MM.1S (cell line): ENCODE measurements at regions not wholly inside any gene's neighbourhood (a gene's known extent, or its start where the extent isn't known, plus 50 kb on each side); places are given as distances from the start of the nearest gene placed in this dataset.
"Not testable (repeated sequence)": the region's sequence is repeated elsewhere in the genome, so short reads cannot be mapped to it uniquely, and the experiment has no call there.

Experiments used
- DNase-seq: peaks from one replicate; pipeline ENCODE4 v3.0.0-alpha.2; 2015
- H2AFZ ChIP-seq: fragments of 300-600 bp; sonication (generic); 2 replicates; pipeline ENCODE4 v1.6.0; 2016; ENCODE audit warnings: antibody characterized with exemption, low read length
- H3F3A ChIP-seq: fragments of 300-600 bp; sonication (generic); 2 replicates; pipeline ENCODE4 v1.6.1; 2016; ENCODE audit warnings: mild to moderate bottlenecking, antibody characterized with exemption, low read length, moderate library complexity, mixed read lengths; ENCODE audit not compliant: insufficient read depth
- H3K27ac ChIP-seq: fragments of 300-600 bp; sonication (generic); 2 replicates; pipeline ENCODE4 v1.5.1; 2016; ENCODE audit warnings: mild to moderate bottlenecking, low read length
- H3K27me3 ChIP-seq: fragments of 300-600 bp; sonication (generic); replicated peaks from 2 replicates; pipeline ENCODE4 v1.6.0; 2016; ENCODE audit warnings: low read length; ENCODE audit not compliant: insufficient read depth
- H3K36me3 ChIP-seq: fragments of 300-600 bp; sonication (generic); replicated peaks from 2 replicates; pipeline ENCODE4 v1.6.1; 2016; ENCODE audit warnings: mild to moderate bottlenecking, low read length, mixed read lengths; ENCODE audit not compliant: insufficient read depth
- H3K4me1 ChIP-seq: fragments of 300-600 bp; sonication (generic); 2 replicates; pipeline ENCODE4 v1.6.1; 2016; ENCODE audit warnings: low read length, mixed read lengths
- H3K4me2 ChIP-seq: fragments of 300-600 bp; sonication (generic); 2 replicates; pipeline ENCODE4 v1.6.0; 2016; ENCODE audit warnings: low read depth, low read length
- H3K4me3 ChIP-seq: fragments of 300-600 bp; sonication (generic); 2 replicates; pipeline ENCODE4 v1.5.1; 2016; ENCODE audit warnings: low read length, mixed read lengths
- H3K79me2 ChIP-seq: fragments of 300-600 bp; sonication (generic); 2 replicates; pipeline ENCODE4 v1.6.1; 2016; ENCODE audit warnings: mixed run types, low read length, mixed read lengths
- H3K9ac ChIP-seq: fragments of 300-600 bp; sonication (generic); 2 replicates; pipeline ENCODE4 v1.6.1; 2016; ENCODE audit warnings: low read length, mixed read lengths
- H3K9me2 ChIP-seq: fragments of 300-600 bp; sonication (generic); replicated peaks from 2 replicates; pipeline ENCODE4 v1.6.1; 2016; ENCODE audit warnings: mild to moderate bottlenecking, low read length, mixed read lengths; ENCODE audit not compliant: insufficient read depth
- H3K9me3 ChIP-seq: fragments of 300-600 bp; sonication (generic); replicated peaks from 2 replicates; pipeline ENCODE4 v1.6.1; 2016; ENCODE audit warnings: mild to moderate bottlenecking, low read length, mixed read lengths; ENCODE audit not compliant: insufficient read depth
- H4K20me1 ChIP-seq: fragments of 300-600 bp; sonication (generic); 2 replicates; pipeline ENCODE4 v1.6.1; 2016; ENCODE audit warnings: mild to moderate bottlenecking, low read length, moderate library complexity, mixed read lengths; ENCODE audit not compliant: insufficient read depth
- CTCF ChIP-seq: fragments of 300-600 bp; sonication (generic); IDR thresholded peaks from 2 replicates; pipeline ENCODE4 v1.5.1; 2016; ENCODE audit warnings: antibody characterized with exemption, low read length, mixed read lengths
- EZH2 ChIP-seq: fragments of 300-600 bp; sonication (generic); optimal IDR thresholded peaks from 2 replicates; pipeline ENCODE3; 2017; ENCODE audit warnings: low read depth, mild to moderate bottlenecking, antibody characterized with exemption, low read length, mixed read lengths
- EZH2phosphoT487 ChIP-seq: fragments of 300-600 bp; sonication (generic); IDR thresholded peaks from 2 replicates; pipeline ENCODE4 v1.6.1; 2018; ENCODE audit warnings: antibody characterized with exemption, low read length

- Histone ChIP-seq H2AFZ (no peak overlapping the region), H3F3A (0 out of 2 replicates have a peak, but pooled peaks cover 5% of the 10 kb centered on the region)
These were observed 953.8 kb downstream of the NR2F1-AS1 start for GRCh38 chr5:92627186-92627585.

GRCh38 chr5:92616085-92616484 is 964.9 kb downstream of the NR2F1-AS1 start:
- Histone ChIP-seq H4K20me1 (no peaks in the 10 kb centered on the region), H3K4me2 (no peak overlapping the region), H3K9me2 (no peaks in the 10 kb centered on the region)

More at GRCh38 chr5:92627186-92627585, 953.8 kb downstream of the NR2F1-AS1 start:
- Histone ChIP-seq H3K79me2 (no peaks in the 10 kb centered on the region), H3K27ac (no peak overlapping the region), H3K27me3 (no peaks in the 10 kb centered on the region), H3K9ac (no peak overlapping the region), H3K36me3 (no peaks in the 10 kb centered on the region), H3K4me1 (peaks cover 19% of the 10 kb centered on the region), H3K4me2 (no peak overlapping the region), H3K4me3 (no peak overlapping the region), H3K9me2 (no peaks in the 10 kb centered on the region), H3K9me3 (no peaks in the 10 kb centered on the region), H4K20me1 (no peaks in the 10 kb centered on the region)
- TF ChIP-seq EZH2 (no peak), CTCF (no peak), EZH2phosphoT487 (no peak)
- no peak for DNase-seq

GRCh38 chr5:92613546-92613945 is 967.5 kb downstream of the NR2F1-AS1 start:
- no peaks in the 10 kb centered on the region for H3F3A ChIP-seq
- H3K4me2 ChIP-seq = no peak overlapping the region
- H4K20me1 ChIP-seq = no peaks in the 10 kb centered on the region
- no peaks in the 10 kb centered on the region for H3K27me3 ChIP-seq
- H2AFZ ChIP-seq = no peak overlapping the region
- no peak overlapping the region for H3K9ac ChIP-seq
- H3K9me3 ChIP-seq = no peaks in the 10 kb centered on the region
- TF ChIP-seq EZH2phosphoT487 = no peak
- TF ChIP-seq EZH2 = no peak
- TF ChIP-seq CTCF = no peak
- DNase-seq = no peak
- no peaks in the 10 kb centered on the region for H3K36me3 ChIP-seq
- H3K27ac ChIP-seq = no peak overlapping the region
- no peaks in the 10 kb centered on the region for H3K79me2 ChIP-seq
- H3K4me1 ChIP-seq = no peaks in the 10 kb centered on the region
- no peaks in the 10 kb centered on the region for H3K9me2 ChIP-seq
- H3K4me3 ChIP-seq = no peak overlapping the region

More at GRCh38 chr5:92616085-92616484, 964.9 kb downstream of the NR2F1-AS1 start:
- H3K27ac ChIP-seq = no peak overlapping the region
- H3K9me3 ChIP-seq = no peaks in the 10 kb centered on the region
- TF ChIP-seq EZH2phosphoT487 = no peak
- TF ChIP-seq EZH2 = no peak
- no peak for TF ChIP-seq CTCF
- H3K9ac ChIP-seq = no peak overlapping the region
- H3K79me2 ChIP-seq = no peaks in the 10 kb centered on the region
- no peak overlapping the region for H2AFZ ChIP-seq
- DNase-seq = no peak
- H3F3A ChIP-seq = no peaks in the 10 kb centered on the region
- H3K36me3 ChIP-seq = no peaks in the 10 kb centered on the region
- no peaks in the 10 kb centered on the region for H3K27me3 ChIP-seq
- H3K4me1 ChIP-seq = no peaks in the 10 kb centered on the region
- H3K4me3 ChIP-seq = no peak overlapping the region

- H3K79me2 ChIP-seq, H2AFZ ChIP-seq, H3K27me3 ChIP-seq, H3K4me1 ChIP-seq, H3K4me3 ChIP-seq, H3K9me3 ChIP-seq, H4K20me1 ChIP-seq, H3K9ac ChIP-seq, DNase-seq, H3K36me3 ChIP-seq, H3F3A ChIP-seq, H3K4me2 ChIP-seq, H3K27ac ChIP-seq, H3K9me2 ChIP-seq: not testable (repeated sequence)
These were observed 970.6 kb downstream of the NR2F1-AS1 start for GRCh38 chr5:92610435-92610834.
